H9 (cell line): ENCODE measurements at regions not wholly inside any gene's neighbourhood (a gene's known extent, or its start where the extent isn't known, plus 50 kb on each side); places are given as distances from the start of the nearest gene placed in this dataset.

Experiments
- DNase-seq: peaks from one replicate; pipeline ENCODE4 v3.0.0-alpha.2; 2017
- H2AFZ ChIP-seq: one replicate; pipeline ENCODE4 v1.6.1; 2013; ENCODE audit warnings: mild to moderate bottlenecking, low read length, control low read depth, moderate library complexity
- H2AK5ac ChIP-seq: 2 replicates; pipeline ENCODE4 v1.6.1; 2013; ENCODE audit warnings: low read length, control low read depth, mixed read lengths; ENCODE audit not compliant: insufficient read length
- H2BK120ac ChIP-seq: one replicate; pipeline ENCODE4 v1.6.1; 2013; ENCODE audit warnings: low read depth, mild to moderate bottlenecking, low read length, control low read depth, inconsistent platforms; ENCODE audit not compliant: poor library complexity, severe bottlenecking
- H2BK12ac ChIP-seq: 2 replicates; pipeline ENCODE4 v1.6.1; 2013; ENCODE audit warnings: low read length, control low read depth, mixed read lengths, low read depth; ENCODE audit not compliant: insufficient read length
- H2BK15ac ChIP-seq: 2 replicates; pipeline ENCODE4 v1.6.1; 2013; ENCODE audit warnings: low read depth, low read length, control low read depth
- H2BK20ac ChIP-seq: one replicate; pipeline ENCODE4 v1.6.1; 2013; ENCODE audit warnings: low read depth, mild to moderate bottlenecking, low read length, control low read depth, inconsistent platforms; ENCODE audit not compliant: poor library complexity, severe bottlenecking
- H2BK5ac ChIP-seq: 2 replicates; pipeline ENCODE4 v1.6.1; 2013; ENCODE audit warnings: low read length, control low read depth, mixed read lengths; ENCODE audit not compliant: insufficient read length
- H3K14ac ChIP-seq: 2 replicates; pipeline ENCODE4 v1.6.1; 2013; ENCODE audit warnings: low read length, control low read depth; ENCODE audit not compliant: insufficient read depth
- H3K18ac ChIP-seq: 2 replicates; pipeline ENCODE4 v1.6.1; 2013; ENCODE audit warnings: low read depth, mild to moderate bottlenecking, mixed read lengths, low read length, control low read depth; ENCODE audit not compliant: insufficient read length
- H3K23ac ChIP-seq: 2 replicates; pipeline ENCODE4 v1.6.1; 2013; ENCODE audit warnings: low read length, control low read depth, mixed read lengths, low read depth; ENCODE audit not compliant: insufficient read length
- H3K23me2 ChIP-seq: 2 replicates; pipeline ENCODE4 v1.6.1; 2013; ENCODE audit warnings: low read depth, mild to moderate bottlenecking, mixed read lengths, low read length, control low read depth; ENCODE audit not compliant: insufficient read length, poor library complexity, severe bottlenecking
- H3K27ac ChIP-seq: 2 replicates; pipeline ENCODE4 v1.5.1; 2013; ENCODE audit warnings: low read length, control low read depth, mixed read lengths, low read depth; ENCODE audit not compliant: insufficient read length
- H3K27me3 ChIP-seq: 2 replicates; pipeline ENCODE4 v1.6.1; 2013; ENCODE audit warnings: low read length, control low read depth, inconsistent platforms; ENCODE audit not compliant: insufficient read depth
- H3K4ac ChIP-seq: 2 replicates; pipeline ENCODE4 v1.6.1; 2013; ENCODE audit warnings: low read depth, mild to moderate bottlenecking, control low read depth, inconsistent platforms, low read length, moderate library complexity
- H3K4me1 ChIP-seq: 2 replicates; pipeline ENCODE4 v1.6.1; 2013; ENCODE audit warnings: low read length, control low read depth, inconsistent platforms; ENCODE audit not compliant: insufficient read depth
- H3K4me2 ChIP-seq: 2 replicates; pipeline ENCODE4 v1.6.1; 2013; ENCODE audit warnings: low read length, control low read depth, mixed read lengths; ENCODE audit not compliant: insufficient read length, insufficient read depth
- H3K56ac ChIP-seq: 2 replicates; pipeline ENCODE4 v1.6.1; 2013; ENCODE audit warnings: low read depth, mild to moderate bottlenecking, mixed read lengths, low read length, control low read depth; ENCODE audit not compliant: insufficient read length
- H3K79me1 ChIP-seq: 2 replicates; pipeline ENCODE4 v1.6.1; 2013; ENCODE audit warnings: low read depth, mild to moderate bottlenecking, moderate library complexity, low read length, control low read depth, inconsistent platforms; ENCODE audit not compliant: insufficient read depth, poor library complexity, severe bottlenecking
- H3K79me2 ChIP-seq: 2 replicates; pipeline ENCODE4 v1.6.1; 2013; ENCODE audit warnings: low read length, control low read depth, inconsistent platforms; ENCODE audit not compliant: insufficient read depth
- H3K9ac ChIP-seq: 2 replicates; pipeline ENCODE4 v1.6.1; 2013; ENCODE audit warnings: low read length, control low read depth, mixed read lengths; ENCODE audit not compliant: insufficient read length; ENCODE audit errors: extremely low read depth
- H3K9me3 ChIP-seq: one replicate; pipeline ENCODE4 v1.6.1; 2013; ENCODE audit warnings: low read depth, low read length, inconsistent platforms; ENCODE audit not compliant: control insufficient read depth
- H3T11ph ChIP-seq: one replicate; pipeline ENCODE4 v1.6.1; 2013; ENCODE audit warnings: mild to moderate bottlenecking, low read length, control low read depth, inconsistent platforms
- H4K20me1 ChIP-seq: one replicate; pipeline ENCODE4 v1.6.1; 2013; ENCODE audit not compliant: control insufficient read depth, insufficient read length, insufficient read depth
- H4K5ac ChIP-seq: 2 replicates; pipeline ENCODE4 v1.6.1; 2013; ENCODE audit warnings: low read depth, mild to moderate bottlenecking, mixed read lengths, low read length, control low read depth; ENCODE audit not compliant: insufficient read length
- H4K8ac ChIP-seq: replicated peaks from 2 replicates; pipeline ENCODE4 v1.6.1; 2013; ENCODE audit warnings: low read length, control low read depth, mixed read lengths, low read depth; ENCODE audit not compliant: insufficient read length
- H4K91ac ChIP-seq: 2 replicates; pipeline ENCODE4 v1.6.1; 2013; ENCODE audit warnings: low read depth, mild to moderate bottlenecking, moderate library complexity, mixed read lengths, low read length, control low read depth; ENCODE audit not compliant: insufficient read length
- H3K27ac Mint-ChIP-seq, 3 experiments: 2 replicates in 2 of 3; 3 replicates in 1 of 3; pipeline ENCODE4 v1.8.0; 2020 to 2021; ENCODE audit warnings: mixed read lengths in 3 of 3, mild to moderate bottlenecking in 1 of 3, moderate library complexity in 1 of 3
- H3K27me3 Mint-ChIP-seq: 2 replicates; pipeline ENCODE4 v1.8.0; 2021; ENCODE audit warnings: low read depth, mild to moderate bottlenecking, moderate library complexity, mixed read lengths
- H3K36me3 Mint-ChIP-seq, 3 experiments: 2 replicates in 2 of 3; 3 replicates in 1 of 3; pipeline ENCODE4 v1.8.0; 2020 to 2021; ENCODE audit warnings: low read depth in 3 of 3, mixed read lengths in 3 of 3; ENCODE audit not compliant: insufficient read depth in 1 of 3
- H3K4me1 Mint-ChIP-seq, 2 experiments: 2 replicates each; pipeline ENCODE4 v1.8.0; 2020; ENCODE audit warnings: mixed read lengths in 2 of 2
- H3K4me3 Mint-ChIP-seq, 2 experiments: 2 replicates in 1 of 2; 3 replicates in 1 of 2; pipeline ENCODE4 v1.8.0; 2020 to 2021; ENCODE audit warnings: mild to moderate bottlenecking in 2 of 2, mixed read lengths in 2 of 2, moderate library complexity in 1 of 2
- H3K9me3 Mint-ChIP-seq, 2 experiments: 2 replicates in 1 of 2; 3 replicates in 1 of 2; pipeline ENCODE4 v1.8.0; 2020; ENCODE audit warnings: mild to moderate bottlenecking in 2 of 2, mixed read lengths in 2 of 2, moderate library complexity in 1 of 2
- CTCF ChIP-seq: fragments of 200-600 bp; sonication (generic); conservative IDR thresholded peaks from 3 replicates; pipeline ENCODE4 v1.8.0; 2021; ENCODE audit warnings: antibody characterized with exemption, mild to moderate bottlenecking
- WGBS: extraction: QIAGEN DNeasy Blood & Tissue Kit; methylation state at CpG from one replicate; pipeline ENCODE4 v1.1.7; 2013; ENCODE audit warnings: missing lambda C conversion rate, low lambda C conversion rate, mixed read lengths; ENCODE audit not compliant: insufficient read length; ENCODE audit errors: extremely low coverage; 5-methylcytosine and 5-hydroxymethylcytosine counted together

DNA sequence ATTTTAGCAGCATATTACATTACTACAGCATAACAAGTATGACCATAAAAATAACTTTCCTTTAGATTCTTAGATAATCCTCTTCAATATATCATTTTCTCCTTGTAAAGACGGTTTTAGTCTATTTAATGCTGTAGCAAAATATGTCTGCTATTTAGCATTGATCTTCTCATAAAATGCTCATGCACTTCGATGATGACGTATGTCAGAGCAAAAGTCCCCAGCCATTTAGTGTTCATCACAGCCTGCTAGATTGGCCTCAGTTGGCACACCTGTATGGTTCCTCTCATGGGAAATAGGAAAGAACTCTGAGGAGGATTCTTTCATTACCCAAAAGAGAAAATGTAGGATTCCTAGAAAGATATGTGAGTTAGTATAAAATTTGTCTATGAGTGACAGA is 232.2 kb downstream of the MAP2K6 start:
- TF ChIP-seq CTCF = no peak
- H3K4me2 ChIP-seq = no peak overlapping the region
- no peaks in the 10 kb centered on the region for H3K4me1 Mint-ChIP-seq

More for the DNA sequence above, 232.2 kb downstream of the MAP2K6 start:
- Mint-ChIP-seq H3K4me3 (no peak overlapping the region), H3K36me3 (no peaks in the 10 kb centered on the region), H3K9me3 (peaks cover 0 to 3% of the 10 kb centered on the region in 2 experiments; a peak in 1 of 5 replicates), H3K27ac (no peak overlapping the region; a peak in 1 of 7 replicates), H3K27me3 (no peaks in the 10 kb centered on the region)
- Histone ChIP-seq H4K20me1 (no peaks in the 10 kb centered on the region), H3K23ac (no peak overlapping the region), H2BK12ac (no peak overlapping the region), H3K79me2 (no peaks in the 10 kb centered on the region), H2BK5ac (no peak overlapping the region), H3K27ac (no peak overlapping the region), H3K14ac (no peak overlapping the region), H3K4me1 (no peaks in the 10 kb centered on the region), H4K8ac (no peak overlapping the region), H3K9me3 (no peaks in the 10 kb centered on the region), H3K4ac (no peak overlapping the region), H2BK120ac (no peak overlapping the region), H3K23me2 (no peaks in the 10 kb centered on the region), H3K9ac (no peak overlapping the region), H3K18ac (no peak overlapping the region), H2BK20ac (no peak overlapping the region), H3K79me1 (no peaks in the 10 kb centered on the region), H3K56ac (no peak overlapping the region), H4K5ac (no peak overlapping the region), H3K27me3 (no peaks in the 10 kb centered on the region), H4K91ac (no peak overlapping the region), H2AFZ (no peak overlapping the region), H2BK15ac (no peak overlapping the region), H3T11ph (no peak overlapping the region), H2AK5ac (no peak overlapping the region)
- no CpG with 5 or more reads among the region's 3 CpGs for WGBS
- DNase-seq = no peak
